Erythroblast (primary cell): ENCODE measurements at regions not wholly inside any gene's neighbourhood (a gene's known extent, or its start where the extent isn't known, plus 50 kb on each side); places are given as distances from the start of the nearest gene placed in this dataset.

Experiments
- GATA1 ChIP-seq: IDR thresholded peaks from 2 replicates; pipeline ENCODE4 v1.6.1; 2011; ENCODE audit warnings: low read depth, mild to moderate bottlenecking, control low read depth, low read length, moderate library complexity
- POLR2A ChIP-seq: IDR thresholded peaks from 2 replicates; pipeline ENCODE4 v1.6.1; 2011; ENCODE audit warnings: mild to moderate bottlenecking, low read length

- TF ChIP-seq GATA1 (no peak), POLR2A (no peak)
These were observed 364.4 kb upstream of the ID2 start for GRCh38 chr2:8317418-8317817.
